ENCODE measurements at regions not wholly inside any gene's neighbourhood (a gene's known extent, or its start where the extent isn't known, plus 50 kb on each side); places are given as distances from the start of the nearest gene placed in this dataset.

DNA sequence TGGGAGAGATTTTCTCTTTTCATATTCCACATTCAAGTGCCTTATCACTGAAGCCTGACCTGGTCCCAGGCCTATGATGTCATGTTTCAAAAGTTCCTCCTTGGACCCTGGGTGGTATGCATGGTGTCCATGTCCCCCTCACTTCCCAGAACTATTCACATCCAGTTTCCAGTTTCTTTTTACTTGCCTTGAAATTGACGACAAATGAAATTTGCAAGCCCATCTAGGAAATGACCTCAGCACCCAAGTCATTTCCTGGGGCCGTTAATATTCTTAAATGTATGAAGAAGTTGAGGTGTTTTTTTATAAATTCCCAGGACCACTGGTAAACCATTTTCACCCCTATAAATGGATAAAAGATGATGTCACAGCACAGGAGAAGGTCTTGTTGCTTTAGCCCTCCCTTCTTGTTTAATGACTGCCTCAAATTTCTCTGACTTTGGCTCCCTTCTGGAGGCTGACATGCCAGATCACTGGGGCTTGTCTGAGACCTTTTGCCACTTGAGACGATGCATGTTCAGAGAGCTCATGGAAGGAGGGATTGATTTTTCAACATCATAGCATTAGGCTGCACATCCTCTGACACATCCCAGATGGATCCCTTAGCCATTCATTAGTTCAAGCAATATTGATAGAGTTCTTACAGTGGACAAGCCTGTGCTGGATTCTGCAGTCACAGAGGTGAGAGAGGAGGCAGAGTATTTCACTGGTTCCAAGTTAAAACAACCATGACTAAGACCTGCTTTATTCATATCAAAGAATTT, 221.3 kb downstream of the PLPP3 start:
- no peaks in the 10 kb centered on the region for H3K9me2 ChIP-seq (ENCODE audit: low read depth, low read length)
- H3K27ac ChIP-seq (ENCODE audit: low read depth, low read length, poor library complexity, severe bottlenecking), result no peak overlapping the region
- no peak overlapping the region for H3K4me2 ChIP-seq (ENCODE audit: low read length)
- H3K79me2 ChIP-seq (ENCODE audit: insufficient read depth, low read length), result no peaks in the 10 kb centered on the region
- no peak overlapping the region for H2AFZ ChIP-seq (ENCODE audit: low read length)
- H3F3A ChIP-seq (ENCODE audit: insufficient read depth, low read length), result no peaks in the 10 kb centered on the region
- no peak for TF ChIP-seq EZH2 (IDR thresholded peaks at IDR 0.05; ENCODE audit: borderline replicate concordance, low read length)
- TF ChIP-seq, protein P1, sequence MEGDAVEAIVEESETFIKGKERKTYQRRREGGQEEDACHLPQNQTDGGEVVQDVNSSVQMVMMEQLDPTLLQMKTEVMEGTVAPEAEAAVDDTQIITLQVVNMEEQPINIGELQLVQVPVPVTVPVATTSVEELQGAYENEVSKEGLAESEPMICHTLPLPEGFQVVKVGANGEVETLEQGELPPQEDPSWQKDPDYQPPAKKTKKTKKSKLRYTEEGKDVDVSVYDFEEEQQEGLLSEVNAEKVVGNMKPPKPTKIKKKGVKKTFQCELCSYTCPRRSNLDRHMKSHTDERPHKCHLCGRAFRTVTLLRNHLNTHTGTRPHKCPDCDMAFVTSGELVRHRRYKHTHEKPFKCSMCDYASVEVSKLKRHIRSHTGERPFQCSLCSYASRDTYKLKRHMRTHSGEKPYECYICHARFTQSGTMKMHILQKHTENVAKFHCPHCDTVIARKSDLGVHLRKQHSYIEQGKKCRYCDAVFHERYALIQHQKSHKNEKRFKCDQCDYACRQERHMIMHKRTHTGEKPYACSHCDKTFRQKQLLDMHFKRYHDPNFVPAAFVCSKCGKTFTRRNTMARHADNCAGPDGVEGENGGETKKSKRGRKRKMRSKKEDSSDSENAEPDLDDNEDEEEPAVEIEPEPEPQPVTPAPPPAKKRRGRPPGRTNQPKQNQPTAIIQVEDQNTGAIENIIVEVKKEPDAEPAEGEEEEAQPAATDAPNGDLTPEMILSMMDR (IDR thresholded peaks at IDR 0.05; ENCODE audit: low read length), result no peak
- no peak overlapping the region for H3K9ac ChIP-seq (ENCODE audit: low read length)
- H3K27me3 ChIP-seq (ENCODE audit: insufficient read depth, low read length), result no peaks in the 10 kb centered on the region
- H4K20me1 ChIP-seq (ENCODE audit: insufficient read depth, low read length), result no peaks in the 10 kb centered on the region
- no peaks in the 10 kb centered on the region for H3K36me3 ChIP-seq (ENCODE audit: insufficient read depth, low read length)
- no peaks in the 10 kb centered on the region for H3K4me1 ChIP-seq (ENCODE audit: insufficient read depth, low read length, severe bottlenecking)
- no peaks in the 10 kb centered on the region for H3K9me3 ChIP-seq (ENCODE audit: low read length)
- no peak overlapping the region for H3K4me3 ChIP-seq (ENCODE audit: low read depth, low read length, poor library complexity, severe bottlenecking)

DNA sequence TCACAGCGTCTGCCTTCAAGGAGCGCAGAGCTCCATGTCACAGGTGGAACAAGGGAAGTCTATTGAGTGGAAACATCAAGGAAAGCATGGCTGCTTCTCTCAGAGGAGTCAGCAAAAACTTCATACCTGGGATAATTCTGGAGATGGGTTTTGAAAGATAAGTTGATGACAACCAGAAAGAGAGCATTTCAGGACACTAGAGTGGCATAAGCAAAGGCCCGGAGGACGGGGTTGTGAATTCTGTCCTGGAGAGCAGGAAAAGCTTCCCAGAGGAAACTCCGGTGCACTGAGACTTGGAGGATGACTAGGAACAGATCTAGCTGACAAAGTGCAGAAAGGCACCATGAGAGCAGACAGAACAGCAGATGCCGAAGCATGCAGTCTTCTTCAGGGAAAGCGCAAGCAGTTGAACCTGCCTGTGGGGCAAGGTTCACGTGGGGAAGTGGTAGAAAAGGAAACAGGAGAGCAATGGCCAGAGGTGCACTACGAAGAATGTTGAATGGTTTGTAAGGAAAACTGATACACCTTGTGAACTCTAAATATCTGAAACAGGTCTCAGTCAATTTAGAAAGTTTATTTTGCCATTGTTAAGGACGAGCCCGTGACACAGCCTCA, 222.9 kb downstream of the PLPP3 start:
- H3K9me2 ChIP-seq (ENCODE audit: low read depth, low read length), result no peaks in the 10 kb centered on the region
- no peak overlapping the region for H3K4me2 ChIP-seq (ENCODE audit: low read length)
- H3K79me2 ChIP-seq (ENCODE audit: insufficient read depth, low read length), result no peaks in the 10 kb centered on the region
- no peak overlapping the region for H3K4me3 ChIP-seq (ENCODE audit: low read depth, low read length, poor library complexity, severe bottlenecking)
- H3K27me3 ChIP-seq (ENCODE audit: insufficient read depth, low read length), result no peaks in the 10 kb centered on the region
- no peak overlapping the region for H2AFZ ChIP-seq (ENCODE audit: low read length)
- no peaks in the 10 kb centered on the region for H3K4me1 ChIP-seq (ENCODE audit: insufficient read depth, low read length, severe bottlenecking)
- TF ChIP-seq, protein P1 (IDR thresholded peaks at IDR 0.05; ENCODE audit: low read length), result no peak
- TF ChIP-seq EZH2 (IDR thresholded peaks at IDR 0.05; ENCODE audit: borderline replicate concordance, low read length), result no peak
- H3K9me3 ChIP-seq (ENCODE audit: low read length), result no peaks in the 10 kb centered on the region
- H3F3A ChIP-seq (ENCODE audit: insufficient read depth, low read length), result no peaks in the 10 kb centered on the region
- H3K36me3 ChIP-seq (ENCODE audit: insufficient read depth, low read length), result no peaks in the 10 kb centered on the region
- no peak overlapping the region for H3K27ac ChIP-seq (ENCODE audit: low read depth, low read length, poor library complexity, severe bottlenecking)
- H4K20me1 ChIP-seq (ENCODE audit: insufficient read depth, low read length), result no peaks in the 10 kb centered on the region
- H3K9ac ChIP-seq (ENCODE audit: low read length), result no peak overlapping the region

DNA sequence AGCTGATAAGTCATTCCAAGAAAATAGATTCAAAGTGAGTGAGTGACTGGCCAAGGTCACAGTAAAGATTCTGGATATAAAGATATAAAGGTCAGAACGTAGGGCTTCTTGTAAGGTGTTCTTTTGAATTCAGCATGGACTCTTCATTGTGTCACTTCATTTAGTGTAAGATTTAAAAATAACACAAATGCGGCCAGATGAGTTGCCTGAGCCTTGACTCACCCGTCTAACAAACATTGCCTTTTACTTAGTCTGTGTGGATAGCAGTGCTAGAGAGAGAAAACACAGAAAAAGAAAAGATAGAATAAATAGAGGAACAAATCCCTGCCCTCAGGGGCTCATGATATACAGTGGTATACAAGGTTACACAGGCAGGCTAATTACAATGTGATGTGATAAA, 223.4 kb downstream of the PLPP3 start:
- no peaks in the 10 kb centered on the region for H3K27me3 ChIP-seq (ENCODE audit: insufficient read depth, low read length)

More for the DNA sequence above, 223.4 kb downstream of the PLPP3 start:
- Histone ChIP-seq H3K4me1 (ENCODE audit: insufficient read depth, low read length, severe bottlenecking) (no peaks in the 10 kb centered on the region), H3K9me3 (ENCODE audit: low read length) (no peaks in the 10 kb centered on the region), H3K4me3 (ENCODE audit: low read depth, low read length, poor library complexity, severe bottlenecking) (no peak overlapping the region), H3K9me2 (ENCODE audit: low read depth, low read length) (no peaks in the 10 kb centered on the region), H2AFZ (ENCODE audit: low read length) (no peak overlapping the region), H3K4me2 (ENCODE audit: low read length) (no peak overlapping the region), H3K36me3 (ENCODE audit: insufficient read depth, low read length) (no peaks in the 10 kb centered on the region), H3K79me2 (ENCODE audit: insufficient read depth, low read length) (no peaks in the 10 kb centered on the region), H4K20me1 (ENCODE audit: insufficient read depth, low read length) (no peaks in the 10 kb centered on the region), H3K9ac (ENCODE audit: low read length) (no peak overlapping the region), H3K27ac (ENCODE audit: low read depth, low read length, poor library complexity, severe bottlenecking) (no peak overlapping the region), H3F3A (ENCODE audit: insufficient read depth, low read length) (no peaks in the 10 kb centered on the region)
- TF ChIP-seq, protein P1 (IDR thresholded peaks at IDR 0.05; ENCODE audit: low read length), result no peak
- TF ChIP-seq EZH2 (IDR thresholded peaks at IDR 0.05; ENCODE audit: borderline replicate concordance, low read length), result no peak
